A549 (cell line): ENCODE measurements at regions not wholly inside any gene's neighbourhood (a gene's known extent, or its start where the extent isn't known, plus 50 kb on each side); places are given as distances from the start of the nearest gene placed in this dataset.

Source experiments
- ATAC-seq, 2 experiments: fragments of 200-7000 bp in 1 of 2; fragments of >200 bp in 1 of 2; cut with Nextera tagmentation in 1 of 2; cut with Tn5 transposase in 1 of 2; 3 replicates each; pipeline versions ENCODE4 v1.8.0 to v1.9.1; 2018 to 2020; ENCODE audit warnings: mild to moderate bottlenecking in 1 of 2, moderate library complexity in 1 of 2
- CTCF ChIA-PET: fragments of 300-600 bp; sonication (Branson Sonifier 250); formaldehyde crosslinking; extraction: SDS; loops from one replicate; lab custom pipeline; 2021; ENCODE audit warnings: antibody characterized with exemption, inconsistent platforms; lab: Yijun Ruan, JAX
- POLR2A ChIA-PET: fragments of 350-600 bp; formaldehyde crosslinking; extraction: SDS; loops from one replicate; lab custom pipeline; 2021; ENCODE audit warnings: antibody characterized with exemption, inconsistent platforms; lab: Yijun Ruan, JAX
- DNase-seq, 2 experiments: peaks; one replicate each; pipeline versions ENCODE4 v3.0.0 to v3.0.0-alpha.2; 2011 to 2016; ENCODE audit warnings: low read depth in 1 of 2, low spot score in 1 of 2
- FAIRE-seq: peaks from 2 replicates; lab custom pipeline; 2011; peaks lifted over from hg19 to GRCh38; lab: Jason Lieb, UNC
- H3K27ac ChIP-seq, 2 experiments: fragments of >200 bp; sonication (Bioruptor Twin); formaldehyde crosslinking; 3 replicates each; pipeline ENCODE4 v1.5.1; 2016 to 2017
- H3K4me1 ChIP-seq: fragments of >200 bp; sonication (Bioruptor Twin); formaldehyde crosslinking; 3 replicates; pipeline ENCODE4 v1.6.1; 2016
- H3K4me2 ChIP-seq: fragments of >200 bp; sonication (Bioruptor Twin); formaldehyde crosslinking; 3 replicates; pipeline ENCODE4 v1.6.1; 2016
- H3K4me3 ChIP-seq: fragments of >200 bp; sonication (Bioruptor Twin); formaldehyde crosslinking; 3 replicates; pipeline ENCODE4 v1.5.1; 2016
- H3K9me3 ChIP-seq: fragments of >200 bp; sonication (Bioruptor Twin); formaldehyde crosslinking; 3 replicates; pipeline ENCODE4 v1.6.1; 2016
- ATOH8 ChIP-seq: fragments of 250-450 bp; sonication (Bioruptor Pico); IDR thresholded peaks from 2 replicates; pipeline ENCODE4 v1.5.0; 2020; ENCODE audit warnings: low read depth, mild to moderate bottlenecking, moderate library complexity
- BCL3 ChIP-seq: fragments of >200 bp; sonication (Bioruptor Twin); formaldehyde crosslinking; IDR thresholded peaks from 3 replicates; pipeline ENCODE4 v1.6.1; 2016
- EHF ChIP-seq: fragments of 250-450 bp; sonication (Bioruptor Pico); IDR thresholded peaks from 2 replicates; pipeline ENCODE4 v1.5.0; 2020; ENCODE audit warnings: mild to moderate bottlenecking
- EP300 ChIP-seq, 2 experiments: fragments of >200 bp; sonication (Bioruptor Twin); formaldehyde crosslinking; IDR thresholded peaks; 2 replicates in 1 of 2; 3 replicates in 1 of 2; pipeline ENCODE4 v1.6.1; 2016 to 2017
- ESRRA ChIP-seq: fragments of 150-350 bp; IDR thresholded peaks from 2 replicates; pipeline ENCODE4 v1.6.1; 2014; ENCODE audit warnings: mild to moderate bottlenecking, low read length, borderline replicate concordance
- FOXS1 ChIP-seq: fragments of 250-450 bp; sonication (Bioruptor Pico); IDR thresholded peaks from 2 replicates; pipeline ENCODE4 v1.5.0; 2020; ENCODE audit warnings: mild to moderate bottlenecking, moderate library complexity
- JUNB ChIP-seq: fragments of >200 bp; sonication (Bioruptor Twin); formaldehyde crosslinking; IDR thresholded peaks from 2 replicates; pipeline ENCODE4 v1.6.1; 2016
- MAFK ChIP-seq: fragments of 450-650 bp; IDR thresholded peaks from 2 replicates; pipeline ENCODE4 v1.6.1; 2014; ENCODE audit not compliant: partially characterized antibody
- MAZ ChIP-seq: fragments of 150-350 bp; IDR thresholded peaks from 2 replicates; pipeline ENCODE4 v1.6.1; 2014; ENCODE audit warnings: antibody characterized with exemption, low read depth, low read length, borderline replicate concordance
- NFE2L2 ChIP-seq: fragments of 150-350 bp; conservative IDR thresholded peaks from 2 replicates; pipeline ENCODE4 v1.6.1; 2014; ENCODE audit warnings: low read length
- NPAS2 ChIP-seq: fragments of 250-450 bp; sonication (Bioruptor Pico); IDR thresholded peaks from 2 replicates; pipeline ENCODE4 v1.8.0; 2022; ENCODE audit warnings: mild to moderate bottlenecking, moderate library complexity, borderline replicate concordance
- NR3C1 ChIP-seq: fragments of >200 bp; sonication (Bioruptor Twin); formaldehyde crosslinking; IDR thresholded peaks from 3 replicates; pipeline ENCODE4 v1.6.1; 2017
- POLR2AphosphoS2 ChIP-seq: conservative IDR thresholded peaks from 2 replicates; pipeline ENCODE4 v1.6.1; 2012; ENCODE audit warnings: low read length, improper control_type of control experiment, inconsistent platforms
- RAD21 ChIP-seq, 2 experiments: fragments of >200 bp in 1 of 2; sonication (Bioruptor Twin) in 1 of 2; formaldehyde crosslinking in 1 of 2; IDR thresholded peaks in 1 of 2; conservative IDR thresholded peaks in 1 of 2; 2 replicates in 1 of 2; 3 replicates in 1 of 2; pipeline ENCODE4 v1.6.1; 2012 to 2018; ENCODE audit warnings: inconsistent platforms in 1 of 2
- RARB ChIP-seq: fragments of 250-450 bp; sonication (Bioruptor Pico); IDR thresholded peaks from 2 replicates; pipeline ENCODE4 v1.8.0; 2021; ENCODE audit warnings: mild to moderate bottlenecking, moderate library complexity
- REST ChIP-seq: fragments of 200-600 bp; sonication (generic); IDR thresholded peaks from 2 replicates; pipeline ENCODE4 v1.6.1; 2016; ENCODE audit warnings: antibody characterized with exemption, mild to moderate bottlenecking, moderate library complexity
- RFX5 ChIP-seq: fragments of 450-650 bp; IDR thresholded peaks from 2 replicates; pipeline ENCODE4 v1.7.1; 2014; ENCODE audit warnings: antibody characterized with exemption, mild to moderate bottlenecking, moderate library complexity
- RNF2 ChIP-seq: fragments of 200-600 bp; sonication (generic); IDR thresholded peaks from 2 replicates; pipeline ENCODE4 v1.6.1; 2016; ENCODE audit warnings: low read depth, mild to moderate bottlenecking, antibody characterized with exemption, moderate library complexity, borderline replicate concordance
- SMC3 ChIP-seq: fragments of >200 bp; sonication (Bioruptor Twin); formaldehyde crosslinking; IDR thresholded peaks from 3 replicates; pipeline ENCODE4 v1.6.1; 2018; ENCODE audit warnings: inconsistent platforms
- SREBF2 ChIP-seq: fragments of 450-650 bp; IDR thresholded peaks from 2 replicates; pipeline ENCODE4 v1.6.1; 2014; ENCODE audit warnings: mild to moderate bottlenecking, moderate library complexity
- ZSCAN20 ChIP-seq: fragments of 250-450 bp; sonication (Bioruptor Pico); IDR thresholded peaks from 2 replicates; pipeline ENCODE4 v1.8.0; 2022; ENCODE audit warnings: mild to moderate bottlenecking, moderate library complexity
- WGBS: methylation state at CpG from one replicate; pipeline ENCODE4 v1.1.6; 2017; ENCODE audit errors: missing lambda C conversion rate; 5-methylcytosine and 5-hydroxymethylcytosine counted together
- TF ChIP-seq, protein P1 (sequence below): IDR thresholded peaks from 2 replicates; pipeline ENCODE4 v1.6.1; 2012; ENCODE audit warnings: low read depth, borderline replicate concordance

GRCh38 chr11:15610881-15611280, 496.2 kb downstream of the INSC start:
- FAIRE-seq (no peak), ATAC-seq (no peak), DNase-seq (no peak)
- Histone ChIP-seq H3K4me2 (no peak overlapping the region), H3K27ac (no peak overlapping the region), H3K4me1 (no peaks in the 10 kb centered on the region), H3K9me3 (no peaks in the 10 kb centered on the region), H3K4me3 (no peak overlapping the region)
- ChIA-PET POLR2A (no interaction called here), CTCF (no interaction called here)
- no peak for TF ChIP-seq EHF (CRISPR knock-in tag)
- TF ChIP-seq ZSCAN20 (CRISPR knock-in tag): no peak
- TF ChIP-seq RARB (CRISPR knock-in tag): no peak
- no peak for TF ChIP-seq RAD21 (conservative IDR thresholded peaks at IDR 0.05 in 1 of 2, IDR thresholded peaks at IDR 0.05 in 1 of 2)
- TF ChIP-seq MAZ: no peak
- TF ChIP-seq SREBF2: no peak
- no peak for TF ChIP-seq POLR2AphosphoS2
- TF ChIP-seq ESRRA: no peak
- 0% methylated on average over 5 of the region's 5 CpGs for WGBS

- FAIRE-seq: no peak
- WGBS: 3% methylated on average over 1 of the region's 1 CpG
- ChIA-PET CTCF (interaction anchor here (1.6 kb wide), 1 partner anchor 12 kb away, joined by 5 read pairs; no protein-coding TSS in a partner anchor), POLR2A (no interaction called here)
- Histone ChIP-seq H3K4me1 (no peaks in the 10 kb centered on the region), H3K4me3 (no peak overlapping the region), H3K27ac (no peak overlapping the region), H3K4me2 (no peak overlapping the region), H3K9me3 (no peaks in the 10 kb centered on the region)
- TF ChIP-seq SMC3: no peak
- no peak for TF ChIP-seq NPAS2 (CRISPR knock-in tag)
- no peak for TF ChIP-seq FOXS1 (CRISPR knock-in tag)
- TF ChIP-seq NFE2L2: no peak
- no peak for TF ChIP-seq MAFK
- no peak for TF ChIP-seq BCL3
- TF ChIP-seq ZSCAN20 (CRISPR knock-in tag): no peak
- no peak for TF ChIP-seq RNF2
- no peak for TF ChIP-seq RFX5
- TF ChIP-seq ESRRA: no peak
- TF ChIP-seq, protein P1, sequence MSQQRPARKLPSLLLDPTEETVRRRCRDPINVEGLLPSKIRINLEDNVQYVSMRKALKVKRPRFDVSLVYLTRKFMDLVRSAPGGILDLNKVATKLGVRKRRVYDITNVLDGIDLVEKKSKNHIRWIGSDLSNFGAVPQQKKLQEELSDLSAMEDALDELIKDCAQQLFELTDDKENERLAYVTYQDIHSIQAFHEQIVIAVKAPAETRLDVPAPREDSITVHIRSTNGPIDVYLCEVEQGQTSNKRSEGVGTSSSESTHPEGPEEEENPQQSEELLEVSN: no peak
- no peak for TF ChIP-seq EHF (CRISPR knock-in tag)
- no peak for TF ChIP-seq ATOH8 (CRISPR knock-in tag)
- TF ChIP-seq EP300 (IDR thresholded peaks at IDR 0.05): no peak
- TF ChIP-seq REST: no peak
- no peak for TF ChIP-seq MAZ
- TF ChIP-seq RARB (CRISPR knock-in tag): no peak
- no peak for TF ChIP-seq JUNB
- no peak for TF ChIP-seq NR3C1
- no peak for DNase-seq
- no peak for ATAC-seq
These were observed 498.5 kb downstream of the INSC start for GRCh38 chr11:15613251-15613650.
